ENCODE measurements at regions not wholly inside any gene's neighbourhood (a gene's known extent, or its start where the extent isn't known, plus 50 kb on each side); places are given as distances from the start of the nearest gene placed in this dataset.

GRCh38 chr2:129050101-129050500 is 731.4 kb upstream of the HS6ST1 start:
- H3F3A ChIP-seq (replicated peaks; ENCODE audit: insufficient read depth): no peaks in the 10 kb centered on the region
- no peak overlapping the region for H3K4me2 ChIP-seq
- no peak overlapping the region for H3K4me3 ChIP-seq (ENCODE audit: low read depth in 2 of 2, low read length in 1 of 2)
- no peak overlapping the region for H2AFZ ChIP-seq (ENCODE audit: low read depth)
- H3K9me3 ChIP-seq: no peaks in the 10 kb centered on the region
- H3K27me3 ChIP-seq (ENCODE audit: insufficient read depth): no peaks in the 10 kb centered on the region
- no peaks in the 10 kb centered on the region for H3K79me2 ChIP-seq (ENCODE audit: insufficient read depth)
- H3K36me3 ChIP-seq (replicated peaks in 1 of 2; ENCODE audit: control insufficient read depth in 1 of 2, insufficient read depth in 2 of 2, low read length in 1 of 2): no peaks in the 10 kb centered on the region
- 8% methylated on average over 2 of the region's 3 CpGs for WGBS (ENCODE audit: low lambda C conversion rate)
- POLR2A ChIA-PET: no interaction called here
- H3K9ac ChIP-seq: no peak overlapping the region
- no peaks in the 10 kb centered on the region for H3K4me1 ChIP-seq (ENCODE audit: control insufficient read depth in 1 of 2, insufficient read depth in 2 of 2, low read depth in 1 of 2, low read length in 1 of 2)
- CTCF ChIA-PET: interaction anchor here (0.6 kb wide), 1 partner anchor 273 kb away, joined by 3 read pairs; no protein-coding TSS in a partner anchor
- no peak overlapping the region for H3K27ac ChIP-seq (ENCODE audit: low read depth in 2 of 2, low read length in 1 of 2)
- no peaks in the 10 kb centered on the region for H4K20me1 ChIP-seq (ENCODE audit: insufficient read depth)
- DNase-seq: no peak
- TF ChIP-seq SIN3A (IDR thresholded peaks at IDR 0.05; ENCODE audit: borderline replicate concordance, low read depth, low read length): no peak
- TF ChIP-seq GABPA (IDR thresholded peaks at IDR 0.05; ENCODE audit: low read depth): no peak
- TF ChIP-seq CHD2 (IDR thresholded peaks at IDR 0.05; ENCODE audit: low read length, partially characterized antibody): no peak
- no peak for TF ChIP-seq SMC3 (IDR thresholded peaks at IDR 0.05; ENCODE audit: low read depth, low read length)
- no peak for TF ChIP-seq TAF1 (IDR thresholded peaks at IDR 0.05; ENCODE audit: borderline replicate concordance, low read depth, low read length)
- no peak for TF ChIP-seq MXI1 (IDR thresholded peaks at IDR 0.05; ENCODE audit: low read depth, low read length)
- TF ChIP-seq YY1 (IDR thresholded peaks at IDR 0.05; ENCODE audit: low read depth): no peak
- no peak for TF ChIP-seq NFIC (IDR thresholded peaks at IDR 0.05; ENCODE audit: borderline replicate concordance)
- no peaks in the 10 kb centered on the region for H3K9me2 ChIP-seq

GRCh38 chr2:129055242-129055641 is 736.6 kb upstream of the HS6ST1 start:
- no peak overlapping the region for H3K4me2 ChIP-seq
- H3F3A ChIP-seq (replicated peaks; ENCODE audit: insufficient read depth): no peaks in the 10 kb centered on the region
- ChIA-PET POLR2A (no interaction called here), CTCF (no interaction called here)
- no peaks in the 10 kb centered on the region for H3K4me1 ChIP-seq (ENCODE audit: control insufficient read depth in 1 of 2, insufficient read depth in 2 of 2, low read depth in 1 of 2, low read length in 1 of 2)
- 52% methylated on average over 8 of the region's 8 CpGs for WGBS (ENCODE audit: low lambda C conversion rate)
- H3K9ac ChIP-seq: no peak overlapping the region
- TF ChIP-seq ZBTB33 (IDR thresholded peaks at IDR 0.05; ENCODE audit: borderline replicate concordance, low read depth): no peak
- TF ChIP-seq EP300 (IDR thresholded peaks at IDR 0.05; ENCODE audit: borderline replicate concordance in 1 of 2, low read depth in 1 of 2, low read length in 1 of 2): no peak
- no peak for TF ChIP-seq GATA2 (CRISPR knock-in tag; IDR thresholded peaks at IDR 0.05)
- no peak for TF ChIP-seq MXI1 (IDR thresholded peaks at IDR 0.05; ENCODE audit: low read depth, low read length)
- TF ChIP-seq ELF1 (IDR thresholded peaks at IDR 0.05): no peak
- no peak for TF ChIP-seq MAX (IDR thresholded peaks at IDR 0.05; ENCODE audit: low read depth)
- no peak for TF ChIP-seq CHD2 (IDR thresholded peaks at IDR 0.05; ENCODE audit: low read length, partially characterized antibody)
- no peak for TF ChIP-seq CTCF (IDR thresholded peaks at IDR 0.05)
- no peak for TF ChIP-seq TCF12 (IDR thresholded peaks at IDR 0.05)
- no peak for TF ChIP-seq EZH2phosphoT487 (IDR thresholded peaks at IDR 0.05; ENCODE audit: borderline replicate concordance, low read depth)
- no peak for TF ChIP-seq SIN3A (IDR thresholded peaks at IDR 0.05; ENCODE audit: borderline replicate concordance, low read depth, low read length)
- no peak for TF ChIP-seq RAD21 (IDR thresholded peaks at IDR 0.05; ENCODE audit: low read length)
- TF ChIP-seq, protein P1, sequence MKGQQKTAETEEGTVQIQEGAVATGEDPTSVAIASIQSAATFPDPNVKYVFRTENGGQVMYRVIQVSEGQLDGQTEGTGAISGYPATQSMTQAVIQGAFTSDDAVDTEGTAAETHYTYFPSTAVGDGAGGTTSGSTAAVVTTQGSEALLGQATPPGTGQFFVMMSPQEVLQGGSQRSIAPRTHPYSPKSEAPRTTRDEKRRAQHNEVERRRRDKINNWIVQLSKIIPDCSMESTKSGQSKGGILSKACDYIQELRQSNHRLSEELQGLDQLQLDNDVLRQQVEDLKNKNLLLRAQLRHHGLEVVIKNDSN (IDR thresholded peaks at IDR 0.05; ENCODE audit: borderline replicate concordance, low read depth): no peak
- TF ChIP-seq JUND (IDR thresholded peaks at IDR 0.05): no peak
- TF ChIP-seq MEF2A (IDR thresholded peaks at IDR 0.05; ENCODE audit: borderline replicate concordance, low read depth): no peak
- TF ChIP-seq SMC3 (IDR thresholded peaks at IDR 0.05; ENCODE audit: low read depth, low read length): no peak
- TF ChIP-seq YY1 (IDR thresholded peaks at IDR 0.05; ENCODE audit: low read depth): no peak
- no peak for TF ChIP-seq PBX3 (IDR thresholded peaks at IDR 0.05)
- TF ChIP-seq TEAD4 (IDR thresholded peaks at IDR 0.05; ENCODE audit: borderline replicate concordance, insufficient read depth): no peak
- H4K20me1 ChIP-seq (ENCODE audit: insufficient read depth): no peaks in the 10 kb centered on the region
- H3K36me3 ChIP-seq (replicated peaks in 1 of 2; ENCODE audit: control insufficient read depth in 1 of 2, insufficient read depth in 2 of 2, low read length in 1 of 2): no peaks in the 10 kb centered on the region
- no peak for DNase-seq
- H3K27ac ChIP-seq (ENCODE audit: low read depth in 2 of 2, low read length in 1 of 2): no peak overlapping the region
- no peak overlapping the region for H2AFZ ChIP-seq (ENCODE audit: low read depth)
- no peaks in the 10 kb centered on the region for H3K9me3 ChIP-seq
- no peaks in the 10 kb centered on the region for H3K27me3 ChIP-seq (ENCODE audit: insufficient read depth)
- H3K9me2 ChIP-seq: no peaks in the 10 kb centered on the region
- H3K4me3 ChIP-seq (ENCODE audit: low read depth in 2 of 2, low read length in 1 of 2): no peak overlapping the region
- H3K79me2 ChIP-seq (ENCODE audit: insufficient read depth): no peaks in the 10 kb centered on the region

Measured in SK-N-SH (cell line).